ENCODE measurements at regions not wholly inside any gene's neighbourhood (a gene's known extent, or its start where the extent isn't known, plus 50 kb on each side); places are given as distances from the start of the nearest gene placed in this dataset.

DNA sequence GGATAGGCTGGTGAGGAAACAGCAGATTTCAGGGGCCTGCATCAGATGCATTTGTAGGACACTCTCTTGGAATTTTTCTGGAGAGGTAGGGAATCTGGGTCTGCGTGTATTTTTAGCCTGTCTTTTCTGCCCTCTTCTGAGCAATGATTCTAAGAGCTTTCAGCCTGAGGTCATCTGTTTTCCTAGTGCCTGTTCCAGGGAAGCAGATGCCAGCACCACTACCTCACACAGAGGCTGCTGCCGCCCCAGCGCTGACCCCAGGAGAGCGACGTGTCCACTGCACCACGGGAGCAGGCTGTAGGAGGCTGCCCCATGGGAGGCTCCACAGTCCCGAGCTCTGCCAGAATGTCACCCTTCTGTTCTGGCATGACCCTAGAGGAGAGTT, 316.5 kb downstream of the CYP26B1 start:
- TF ChIP-seq GATA2 (IDR thresholded peaks at IDR 0.05; ENCODE audit: low read depth, low read length): no peak
- TF ChIP-seq GATA3 (IDR thresholded peaks at IDR 0.05; ENCODE audit: low read depth, low read length): no peak
